Activated CD4-positive, alpha-beta T cell treated with anti-CD3 and anti-CD28 coated beads, Interleukin-2, Interleukin-6, amounts not matched to agents 100 ng/mL and 50 ng/mL, durations not matched to agents 16 hours and 8 hours (primary cell): ENCODE measurements at regions not wholly inside any gene's neighbourhood (a gene's known extent, or its start where the extent isn't known, plus 50 kb on each side); places are given as distances from the start of the nearest gene placed in this dataset.
"Not testable (repeated sequence)": the region's sequence is repeated elsewhere in the genome, so short reads cannot be mapped to it uniquely, and the experiment has no call there.

Experiments used
- DNase-seq: peaks from one replicate; pipeline ENCODE4 v3.0.0-alpha.2; 2020

DNA sequence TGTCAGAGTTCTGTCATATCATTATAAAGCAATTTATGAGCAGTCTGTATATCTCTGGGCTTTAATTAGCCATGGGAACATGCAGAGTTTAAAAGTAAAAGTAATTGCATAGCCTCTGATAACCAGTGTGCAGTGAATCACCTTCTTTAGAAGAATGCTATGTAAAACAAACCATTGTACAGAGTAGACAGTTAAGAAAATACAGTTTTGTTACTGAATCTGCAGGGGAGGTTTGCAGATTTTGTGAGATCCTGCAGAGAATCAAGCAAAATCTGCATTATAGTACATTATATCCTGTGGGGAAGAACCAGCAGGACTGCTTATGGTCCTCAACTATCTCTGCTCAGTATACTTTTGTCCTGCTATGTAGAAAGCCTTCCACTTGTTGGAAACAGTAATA, 396.2 kb upstream of the NAALADL2 start:
- DNase-seq: no peak

DNA sequence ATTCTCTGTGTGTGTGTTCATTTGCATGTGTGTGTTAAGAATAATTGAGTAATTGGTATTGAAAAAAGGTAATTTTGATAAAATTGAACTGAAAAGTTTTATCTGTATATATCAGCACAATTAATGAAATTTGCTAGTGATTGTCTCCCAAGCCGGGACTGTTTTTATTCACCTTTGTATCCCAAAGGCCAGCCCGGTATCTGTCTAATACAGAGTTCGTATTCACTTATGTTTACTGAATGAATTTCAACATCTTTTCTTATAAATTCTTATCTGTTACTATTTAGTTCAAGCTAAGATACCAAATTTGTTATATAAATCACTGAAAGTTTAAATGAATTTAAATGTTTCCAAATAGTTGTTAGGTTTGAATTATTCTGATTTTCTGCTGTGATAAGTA, 394.0 kb upstream of the NAALADL2 start:
- DNase-seq: no peak

DNA sequence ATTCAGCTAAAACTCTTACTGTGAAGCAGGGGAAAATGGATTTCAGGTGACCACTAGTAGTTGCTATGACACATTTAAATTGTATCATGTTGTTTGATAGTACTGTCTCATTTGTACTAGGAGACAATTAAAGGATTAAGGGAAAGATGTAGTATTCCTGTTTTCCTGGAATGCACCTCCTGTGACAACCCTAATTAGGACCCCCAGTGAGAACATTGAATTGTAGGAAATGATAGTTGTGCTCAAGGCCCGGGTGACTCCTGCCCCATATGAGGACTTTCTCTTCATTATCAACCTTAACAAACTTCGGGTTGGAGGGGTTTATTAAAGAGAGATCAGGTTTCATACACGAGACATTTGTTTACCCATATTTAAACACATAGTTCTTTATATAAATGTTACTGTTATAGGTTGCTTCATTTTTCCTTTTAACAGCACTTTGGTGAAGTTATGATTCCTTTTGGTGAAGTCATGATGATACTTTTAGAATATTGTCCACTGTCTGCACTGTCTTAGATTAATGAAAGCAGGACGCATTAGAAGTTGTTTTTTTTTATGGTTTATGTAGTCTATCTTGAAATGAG, 392.6 kb upstream of the NAALADL2 start:
- no peak for DNase-seq

DNA sequence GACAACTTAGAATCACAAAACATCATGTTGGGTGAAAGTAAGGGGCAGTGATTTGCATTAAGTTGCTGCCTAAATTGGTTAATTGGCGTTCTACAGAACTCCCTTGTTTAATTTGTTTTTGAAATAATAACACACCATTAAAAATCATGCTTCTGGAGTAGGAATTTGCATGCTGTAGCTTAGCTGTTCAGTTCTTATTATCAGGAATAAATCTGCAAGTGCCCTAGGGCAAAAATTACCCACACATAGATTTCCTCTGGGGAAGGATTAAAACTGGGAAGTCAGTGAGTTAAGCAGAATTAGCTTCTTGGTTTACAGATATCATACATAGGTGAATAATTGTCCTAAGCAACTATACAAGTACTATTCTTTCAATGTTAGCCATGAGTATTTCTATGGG, 381.6 kb upstream of the NAALADL2 start:
- no peak for DNase-seq

DNA sequence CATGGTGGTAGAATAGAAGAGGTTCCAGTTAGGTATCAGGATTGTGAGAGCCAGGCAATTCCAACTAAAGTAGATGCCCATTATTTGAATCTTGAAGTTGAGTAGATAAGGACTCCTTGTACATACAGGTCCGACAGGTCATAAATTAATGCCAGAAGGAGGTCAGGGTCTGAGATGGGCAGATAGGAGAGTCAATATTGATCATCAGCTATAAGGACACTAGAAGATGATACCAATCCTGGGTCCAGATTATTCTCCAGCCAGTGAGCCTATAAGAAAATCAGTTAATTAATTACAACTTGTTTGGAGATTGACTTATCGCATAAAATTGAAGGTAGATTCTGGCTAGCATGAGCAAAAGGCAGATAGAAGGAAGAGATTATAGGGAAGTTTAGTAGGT, 378.4 kb upstream of the NAALADL2 start:
- no peak for DNase-seq

DNA sequence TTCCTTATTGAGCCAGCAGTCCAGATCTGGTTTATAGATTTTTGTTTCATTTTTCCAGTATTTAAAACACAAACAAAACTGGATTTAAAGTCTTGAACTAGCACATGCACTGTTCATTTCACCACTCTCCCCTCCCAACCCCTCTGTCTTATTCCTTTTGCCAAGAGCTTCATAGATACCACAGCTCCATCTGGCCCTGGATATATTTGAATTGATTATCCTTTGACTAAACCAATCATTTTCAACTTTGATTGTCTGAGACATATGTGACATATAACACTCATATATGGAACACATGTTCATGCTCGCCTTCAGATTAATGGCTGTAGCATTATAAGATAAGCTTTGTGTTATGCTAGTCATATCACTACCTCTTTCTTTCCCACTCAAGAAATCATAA, 376.6 kb upstream of the NAALADL2 start:
- DNase-seq: no peak

DNA sequence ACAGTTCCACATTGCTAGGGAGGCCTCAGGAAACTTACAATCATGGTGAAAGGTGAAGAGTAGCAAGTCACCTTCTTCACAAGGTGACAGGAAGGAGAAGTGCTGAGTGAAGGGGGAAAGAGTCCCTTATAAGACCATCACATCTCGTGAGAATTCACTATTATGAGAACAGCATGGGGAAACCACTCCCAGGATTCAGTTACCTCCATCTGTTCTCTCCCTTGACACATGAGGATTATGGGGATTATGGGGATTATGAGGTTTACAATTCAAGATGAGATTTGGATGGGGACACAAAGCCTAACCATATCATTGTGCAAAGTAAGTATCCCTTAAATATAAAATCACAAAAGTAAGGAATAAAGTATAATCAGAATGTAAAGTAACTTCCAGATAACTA, 375.9 kb upstream of the NAALADL2 start:
- no peak for DNase-seq

DNA sequence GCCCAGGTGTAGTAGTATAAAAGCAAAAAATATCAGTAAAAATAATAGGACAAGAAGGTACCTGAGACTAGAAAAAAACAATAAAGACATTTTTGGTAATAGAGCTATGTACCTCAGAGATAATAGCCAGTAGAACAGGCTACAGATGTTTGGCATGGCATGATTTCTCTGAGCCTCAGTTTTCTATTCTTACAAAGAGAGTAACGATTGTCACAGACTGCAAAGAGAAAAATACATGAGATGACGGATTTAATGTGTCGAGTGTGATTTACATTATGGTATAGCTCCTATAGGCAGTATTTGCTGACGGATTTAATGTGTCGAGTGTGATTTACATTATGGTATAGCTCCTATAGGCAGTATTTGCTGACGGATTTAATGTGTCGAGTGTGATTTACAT, 375.3 kb upstream of the NAALADL2 start:
- not testable (repeated sequence) for DNase-seq

DNA sequence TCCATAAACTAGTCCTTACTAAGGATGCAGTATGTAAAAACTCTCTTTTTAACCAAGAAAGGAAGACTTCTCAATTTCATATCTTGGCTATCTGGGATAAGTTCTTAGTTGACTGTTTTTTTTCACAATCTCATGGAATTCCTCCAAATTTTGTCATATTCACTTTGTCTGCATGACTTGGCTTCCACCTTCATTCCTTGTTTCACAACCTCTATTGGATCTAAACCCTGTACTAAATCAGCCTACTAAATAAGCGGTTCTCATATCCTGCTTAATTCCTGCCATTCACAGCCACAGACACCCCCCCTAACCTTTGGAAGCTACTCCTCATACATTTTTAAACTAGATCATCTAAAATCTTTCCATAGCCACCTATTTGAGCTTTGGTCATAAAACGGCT, 370.6 kb upstream of the NAALADL2 start:
- no peak for DNase-seq

DNA sequence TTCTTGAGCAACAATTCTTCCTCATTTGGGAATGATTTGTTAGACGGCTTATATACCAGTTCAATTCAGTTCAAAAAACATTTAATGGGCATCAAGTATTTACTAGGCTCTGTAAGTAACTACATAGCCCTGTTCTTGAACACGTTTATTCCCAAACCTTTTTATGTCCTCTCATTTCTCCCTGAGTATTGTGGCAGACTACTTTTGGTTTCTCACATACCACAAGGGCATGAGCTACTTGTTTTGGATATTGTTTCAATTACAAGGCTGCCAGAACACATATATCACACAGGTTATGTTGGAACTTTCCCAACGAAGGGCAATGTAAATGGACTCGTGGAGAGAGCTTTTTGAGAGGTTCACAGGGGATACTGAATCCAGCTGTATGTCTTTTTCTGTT, 363.8 kb upstream of the NAALADL2 start:
- no peak for DNase-seq

DNA sequence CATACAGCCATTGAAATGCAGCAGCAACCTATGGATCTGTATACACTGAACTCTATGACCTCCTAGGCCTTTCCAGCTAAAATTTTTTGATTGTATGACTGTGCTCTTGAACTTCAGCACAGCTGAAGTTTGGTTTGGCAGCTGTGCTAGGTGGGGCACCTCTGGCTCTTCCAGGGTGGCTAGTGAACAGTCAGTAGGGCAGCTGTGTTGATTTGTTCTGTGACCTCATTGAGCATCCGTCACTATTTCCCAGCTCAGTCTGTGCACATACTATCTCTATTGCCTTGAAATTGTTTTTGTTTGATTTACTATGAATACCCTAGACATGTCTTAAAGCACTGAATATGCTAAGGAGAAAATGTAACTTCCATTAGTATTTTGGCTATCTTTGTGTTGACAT, 363.2 kb upstream of the NAALADL2 start:
- DNase-seq: no peak

DNA sequence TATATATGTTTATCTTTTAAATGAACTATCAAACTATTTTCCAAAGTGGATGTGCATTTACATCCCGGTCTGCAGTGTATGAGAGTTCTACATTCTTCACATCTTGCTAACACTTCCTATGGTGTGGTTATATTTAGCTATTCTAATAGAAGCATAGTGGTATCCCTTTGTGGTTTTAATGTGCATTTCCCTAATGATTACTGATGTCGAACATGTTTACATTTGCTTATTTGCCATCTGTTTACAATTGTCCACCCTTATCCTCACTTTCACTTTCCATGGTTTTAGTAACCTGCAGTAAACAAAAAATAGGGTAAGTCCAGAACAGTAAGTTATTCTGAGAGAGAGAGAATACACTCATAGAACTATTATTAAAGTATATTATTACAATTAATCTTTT, 360.5 kb upstream of the NAALADL2 start:
- no peak for DNase-seq

DNA sequence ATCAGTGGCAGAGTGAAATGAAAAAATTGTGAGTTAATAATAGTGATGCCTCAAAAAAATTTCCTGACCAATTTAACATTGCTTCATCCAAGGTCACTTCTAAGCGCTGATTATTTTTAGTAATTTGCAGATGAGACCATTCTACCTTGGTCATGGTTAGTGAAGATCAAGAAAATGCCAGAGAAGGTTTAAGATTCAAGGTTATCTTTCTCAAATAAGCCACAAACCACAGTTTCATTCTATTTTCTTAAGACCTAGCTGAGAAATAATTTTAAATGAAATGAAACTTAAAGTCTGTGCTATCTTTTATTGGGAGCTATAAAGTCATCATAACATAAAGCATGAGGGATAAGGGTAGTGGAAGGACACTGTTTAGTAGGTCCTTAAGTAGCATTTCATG, 353.9 kb upstream of the NAALADL2 start:
- DNase-seq: no peak

DNA sequence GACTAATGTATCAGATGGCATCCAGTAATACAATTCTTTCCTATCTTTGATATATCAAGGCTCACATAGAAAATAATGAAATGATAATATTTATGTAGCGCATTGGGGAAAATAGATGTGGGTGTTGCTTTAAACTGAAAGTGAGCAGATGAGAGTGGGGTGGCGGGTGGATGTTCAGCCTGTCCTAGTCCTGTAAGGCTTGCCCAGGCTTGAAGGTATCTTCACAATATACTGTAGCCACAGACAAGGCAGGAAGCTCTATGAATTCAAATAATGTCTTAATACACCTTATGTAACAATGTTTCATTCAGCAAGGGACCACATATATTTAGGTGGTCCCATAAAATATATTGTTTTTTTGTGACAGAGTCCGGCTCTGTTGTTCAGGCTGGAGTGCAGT, 334.9 kb upstream of the NAALADL2 start:
- DNase-seq: no peak

DNA sequence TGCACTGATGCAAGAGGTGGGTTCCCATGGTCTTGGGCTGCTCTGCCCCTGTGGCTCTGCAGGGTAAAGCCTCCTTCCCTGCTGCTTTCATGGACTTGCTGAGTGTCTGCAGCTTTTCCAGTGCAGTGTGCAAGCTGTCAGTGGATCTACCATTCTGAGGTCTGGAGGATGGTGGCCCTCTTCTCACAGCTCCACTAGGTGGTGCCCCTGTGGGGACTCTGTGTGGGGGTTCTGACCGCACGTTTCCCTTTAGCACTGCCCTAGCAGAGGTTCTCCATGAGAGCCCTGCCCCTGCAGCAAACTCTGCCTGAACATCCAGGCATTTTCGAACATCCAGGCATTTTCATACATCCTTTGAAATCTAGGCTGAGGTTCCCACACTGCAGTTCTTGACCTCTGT, 329.8 kb upstream of the NAALADL2 start:
- no peak for DNase-seq

DNA sequence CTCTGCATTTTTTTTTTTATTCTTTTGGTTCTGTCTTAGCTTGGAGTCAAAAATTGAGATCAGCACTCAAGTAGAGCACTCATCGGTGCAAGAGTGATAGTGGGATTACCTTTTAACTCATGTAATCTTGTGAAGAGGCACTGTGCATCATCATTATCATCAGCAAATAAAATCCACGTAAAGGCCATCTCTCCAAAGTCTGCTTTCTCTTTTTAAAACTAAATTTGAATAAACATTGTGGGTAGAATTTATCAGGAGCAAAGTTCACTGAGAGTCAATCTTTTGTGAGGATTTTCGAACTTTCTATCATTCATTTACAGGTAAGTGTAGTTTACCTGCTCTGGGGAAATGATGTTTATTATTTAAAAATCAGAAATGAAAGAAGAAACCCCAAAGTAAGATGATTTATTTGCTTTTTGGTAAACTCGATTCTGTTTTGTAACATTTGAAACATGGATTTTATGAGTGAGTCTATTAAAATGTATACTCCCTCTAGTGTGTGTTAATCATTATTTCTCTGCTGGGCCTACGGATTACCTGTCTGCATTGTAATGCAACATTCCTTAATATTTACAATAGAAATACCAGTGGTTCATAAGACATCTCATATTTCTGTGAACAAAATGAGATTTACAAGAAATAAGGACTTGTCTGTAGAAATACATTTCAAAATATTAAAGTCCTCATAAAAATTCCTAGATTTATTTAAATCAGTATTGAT, 327.7 kb upstream of the NAALADL2 start:
- DNase-seq: no peak

DNA sequence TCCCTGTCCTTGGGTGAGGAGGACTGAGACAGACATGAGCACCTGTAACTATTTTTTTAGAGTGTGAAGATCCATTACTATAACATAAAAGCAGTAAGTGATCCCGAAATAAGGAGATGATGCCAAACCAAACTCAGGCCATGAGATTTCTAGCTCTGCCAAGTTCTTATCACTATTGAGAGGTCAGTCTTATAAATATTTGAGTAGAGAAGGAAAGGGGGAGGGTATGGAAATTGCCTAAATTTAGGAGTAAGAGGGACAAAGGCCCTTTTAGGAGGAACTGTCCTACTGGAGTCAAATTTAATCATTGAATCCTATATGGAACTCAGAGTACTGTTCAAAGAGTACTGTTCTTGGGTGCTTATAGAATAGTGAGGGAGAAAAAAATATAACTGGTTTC, 326.9 kb upstream of the NAALADL2 start:
- no peak for DNase-seq

DNA sequence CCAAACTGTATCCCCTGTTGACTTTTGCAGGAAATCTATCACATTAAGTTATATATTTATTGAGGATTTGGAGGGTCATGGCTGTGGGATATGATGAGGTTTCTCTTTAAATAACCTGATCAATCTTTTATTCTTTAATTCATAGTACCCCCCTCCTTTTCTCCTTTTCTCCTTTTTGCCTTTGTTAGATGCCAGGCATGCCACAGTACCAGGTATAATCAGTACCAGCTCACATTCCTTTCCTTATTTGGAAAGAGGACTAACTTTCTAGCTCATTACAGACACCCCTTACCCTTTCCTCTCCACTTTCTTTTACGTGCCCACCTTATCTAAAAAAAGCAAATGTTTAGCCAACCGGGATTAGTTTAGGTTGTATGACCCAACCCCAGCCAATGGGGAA, 326.4 kb upstream of the NAALADL2 start:
- DNase-seq: no peak

DNA sequence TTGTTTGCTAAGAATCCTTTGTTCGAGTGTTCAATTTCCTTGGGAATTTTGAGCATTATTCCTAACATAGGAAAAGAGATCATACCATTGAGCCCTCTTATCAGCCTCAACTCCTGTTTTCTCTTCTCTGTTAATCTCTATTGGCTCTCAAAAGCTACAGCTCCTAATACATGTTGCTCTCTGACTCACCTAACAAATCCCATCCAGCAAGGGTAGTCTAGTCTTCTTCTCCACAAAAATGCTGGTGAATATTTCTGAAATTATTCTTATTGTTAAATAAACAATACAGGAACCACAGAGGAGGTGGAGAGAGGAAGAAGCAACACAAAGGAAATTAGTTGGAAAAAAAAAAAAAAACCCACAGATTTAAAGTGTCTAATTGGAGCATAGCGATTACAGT, 325.8 kb upstream of the NAALADL2 start:
- DNase-seq: no peak

DNA sequence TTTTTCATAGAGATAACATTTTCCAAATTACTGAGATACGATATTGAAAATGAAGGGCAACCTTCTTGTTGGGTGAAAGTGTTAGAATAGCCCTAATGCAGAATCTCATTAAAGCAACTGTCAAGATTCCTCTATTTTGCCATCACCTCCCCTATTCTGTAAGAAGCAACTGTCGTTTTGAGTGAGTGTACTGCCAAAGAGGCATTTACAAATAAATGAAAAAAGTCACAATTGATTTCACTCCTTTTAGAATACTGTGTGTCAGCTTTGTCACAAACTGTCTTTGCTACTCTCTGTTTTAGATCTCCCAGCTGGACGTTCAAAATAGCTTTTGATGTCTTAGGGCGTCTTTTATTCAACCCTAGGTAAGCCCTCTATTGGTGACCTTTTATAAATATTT, 322.8 kb upstream of the NAALADL2 start:
- no peak for DNase-seq

DNA sequence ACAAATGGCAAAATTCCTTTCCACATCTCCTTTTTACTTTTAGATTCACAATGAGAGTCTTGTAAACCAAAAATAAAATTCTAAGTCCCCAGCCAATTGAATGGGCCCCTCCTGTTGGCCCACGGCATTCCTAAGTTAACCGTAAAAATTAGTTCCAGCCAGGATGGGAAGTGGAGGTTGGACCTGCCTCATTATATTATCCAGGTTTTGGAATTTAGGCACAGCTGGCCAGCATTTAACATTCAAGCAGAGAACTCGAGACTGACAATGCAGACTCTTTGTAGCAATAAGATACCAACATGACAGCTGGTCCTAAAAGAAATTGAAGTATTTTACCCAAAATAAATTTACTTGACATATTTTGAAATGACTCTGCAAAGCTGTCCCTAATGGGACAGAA, 321.0 kb upstream of the NAALADL2 start:
- DNase-seq: no peak

DNA sequence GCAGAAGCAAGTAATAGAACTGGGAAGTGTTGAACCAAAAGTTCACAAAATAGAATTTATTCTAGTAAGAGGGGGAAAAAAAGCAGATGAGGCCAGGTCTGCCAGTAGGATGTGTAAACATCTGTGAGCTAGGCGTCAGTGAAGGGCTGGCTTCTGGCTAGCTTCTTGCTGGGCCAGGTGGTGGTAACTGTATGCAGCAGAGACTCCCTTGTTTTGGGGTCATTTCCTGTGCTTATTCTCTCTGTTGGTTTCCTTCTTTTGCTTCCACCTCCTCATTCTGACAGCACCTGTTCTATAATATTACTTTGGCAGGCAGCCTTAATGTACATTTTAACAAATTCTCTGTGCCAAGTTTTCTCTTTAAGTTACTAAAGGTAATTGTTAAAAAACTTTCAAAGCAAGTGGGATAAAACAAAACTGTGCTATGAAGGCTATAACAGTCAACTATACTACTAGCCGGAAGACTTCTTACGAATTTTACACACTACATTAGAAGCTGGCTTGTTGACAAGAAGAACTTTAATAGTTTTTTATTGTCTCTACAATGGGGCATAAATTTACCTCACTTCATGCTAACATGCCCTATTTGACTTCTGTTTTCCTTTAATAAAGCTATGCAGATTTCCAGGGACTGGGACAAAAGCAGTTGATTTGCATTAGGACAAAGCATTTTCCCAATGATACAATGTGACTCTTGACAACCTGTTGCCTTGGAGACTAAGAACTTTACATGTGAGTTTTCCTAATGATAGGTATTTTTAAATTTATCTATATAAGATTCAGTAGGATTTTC, 318.8 kb upstream of the NAALADL2 start:
- no peak for DNase-seq

DNA sequence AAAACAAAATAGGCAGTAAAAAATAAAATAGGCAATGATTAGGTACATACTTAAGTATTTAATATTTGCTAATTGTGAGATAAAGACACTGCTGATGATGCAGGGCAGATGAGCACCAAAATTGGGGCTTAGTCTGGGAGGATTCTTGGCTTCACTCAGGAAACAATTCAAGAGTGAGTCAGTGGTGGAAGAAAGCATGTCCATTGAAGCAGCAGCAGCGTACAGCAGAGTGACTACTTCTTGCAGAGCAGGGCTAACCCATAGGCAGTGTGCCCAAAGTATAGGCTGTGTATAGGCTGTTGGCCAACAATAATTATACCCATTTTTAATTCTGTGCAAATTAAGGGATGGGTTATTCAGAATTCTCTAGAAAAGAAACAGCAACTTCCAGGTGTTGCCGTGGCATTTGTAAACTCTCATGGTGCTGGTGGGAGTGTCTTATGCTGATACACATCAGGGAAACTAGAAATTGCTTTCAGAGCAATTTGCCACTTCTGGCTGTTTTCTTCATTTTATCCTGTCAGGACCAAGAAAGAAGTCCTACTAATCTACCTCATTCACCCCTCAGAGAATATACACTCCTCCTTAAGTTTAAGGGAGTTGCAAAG, 317.3 kb upstream of the NAALADL2 start:
- no peak for DNase-seq
